MM.1S (cell line): ENCODE measurements at regions not wholly inside any gene's neighbourhood (a gene's known extent, or its start where the extent isn't known, plus 50 kb on each side); places are given as distances from the start of the nearest gene placed in this dataset.

ENCODE experiments used
- DNase-seq: peaks from one replicate; pipeline ENCODE4 v3.0.0-alpha.2; 2015
- H2AFZ ChIP-seq: fragments of 300-600 bp; sonication (generic); 2 replicates; pipeline ENCODE4 v1.6.0; 2016; ENCODE audit warnings: antibody characterized with exemption, low read length
- H3F3A ChIP-seq: fragments of 300-600 bp; sonication (generic); 2 replicates; pipeline ENCODE4 v1.6.1; 2016; ENCODE audit warnings: mild to moderate bottlenecking, antibody characterized with exemption, low read length, moderate library complexity, mixed read lengths; ENCODE audit not compliant: insufficient read depth
- H3K27ac ChIP-seq: fragments of 300-600 bp; sonication (generic); 2 replicates; pipeline ENCODE4 v1.5.1; 2016; ENCODE audit warnings: mild to moderate bottlenecking, low read length
- H3K27me3 ChIP-seq: fragments of 300-600 bp; sonication (generic); replicated peaks from 2 replicates; pipeline ENCODE4 v1.6.0; 2016; ENCODE audit warnings: low read length; ENCODE audit not compliant: insufficient read depth
- H3K36me3 ChIP-seq: fragments of 300-600 bp; sonication (generic); replicated peaks from 2 replicates; pipeline ENCODE4 v1.6.1; 2016; ENCODE audit warnings: mild to moderate bottlenecking, low read length, mixed read lengths; ENCODE audit not compliant: insufficient read depth
- H3K4me1 ChIP-seq: fragments of 300-600 bp; sonication (generic); 2 replicates; pipeline ENCODE4 v1.6.1; 2016; ENCODE audit warnings: low read length, mixed read lengths
- H3K4me2 ChIP-seq: fragments of 300-600 bp; sonication (generic); 2 replicates; pipeline ENCODE4 v1.6.0; 2016; ENCODE audit warnings: low read depth, low read length
- H3K4me3 ChIP-seq: fragments of 300-600 bp; sonication (generic); 2 replicates; pipeline ENCODE4 v1.5.1; 2016; ENCODE audit warnings: low read length, mixed read lengths
- H3K79me2 ChIP-seq: fragments of 300-600 bp; sonication (generic); 2 replicates; pipeline ENCODE4 v1.6.1; 2016; ENCODE audit warnings: mixed run types, low read length, mixed read lengths
- H3K9ac ChIP-seq: fragments of 300-600 bp; sonication (generic); 2 replicates; pipeline ENCODE4 v1.6.1; 2016; ENCODE audit warnings: low read length, mixed read lengths
- H3K9me2 ChIP-seq: fragments of 300-600 bp; sonication (generic); replicated peaks from 2 replicates; pipeline ENCODE4 v1.6.1; 2016; ENCODE audit warnings: mild to moderate bottlenecking, low read length, mixed read lengths; ENCODE audit not compliant: insufficient read depth
- H3K9me3 ChIP-seq: fragments of 300-600 bp; sonication (generic); replicated peaks from 2 replicates; pipeline ENCODE4 v1.6.1; 2016; ENCODE audit warnings: mild to moderate bottlenecking, low read length, mixed read lengths; ENCODE audit not compliant: insufficient read depth
- H4K20me1 ChIP-seq: fragments of 300-600 bp; sonication (generic); 2 replicates; pipeline ENCODE4 v1.6.1; 2016; ENCODE audit warnings: mild to moderate bottlenecking, low read length, moderate library complexity, mixed read lengths; ENCODE audit not compliant: insufficient read depth
- CTCF ChIP-seq: fragments of 300-600 bp; sonication (generic); IDR thresholded peaks from 2 replicates; pipeline ENCODE4 v1.5.1; 2016; ENCODE audit warnings: antibody characterized with exemption, low read length, mixed read lengths
- EZH2 ChIP-seq: fragments of 300-600 bp; sonication (generic); optimal IDR thresholded peaks from 2 replicates; pipeline ENCODE3; 2017; ENCODE audit warnings: low read depth, mild to moderate bottlenecking, antibody characterized with exemption, low read length, mixed read lengths
- EZH2phosphoT487 ChIP-seq: fragments of 300-600 bp; sonication (generic); IDR thresholded peaks from 2 replicates; pipeline ENCODE4 v1.6.1; 2018; ENCODE audit warnings: antibody characterized with exemption, low read length

DNA sequence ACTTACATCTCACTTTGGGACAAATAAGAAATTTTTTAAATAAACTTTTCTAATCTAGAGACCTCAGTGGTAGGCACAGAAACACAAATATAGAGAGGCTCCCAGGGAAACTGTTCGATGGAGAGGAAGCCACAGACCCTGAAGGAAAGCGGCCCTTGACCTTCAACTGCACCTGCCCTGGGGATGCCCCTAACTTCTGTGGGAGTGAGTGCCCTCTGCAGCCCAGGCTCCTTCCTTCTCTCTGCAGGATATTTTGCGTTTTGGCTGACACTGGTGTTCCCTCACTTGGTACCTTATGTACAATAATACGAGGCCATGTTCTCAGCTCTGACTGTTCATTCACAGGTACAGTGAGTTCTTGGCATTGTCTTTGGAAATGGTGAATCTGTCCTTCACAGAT lies 64.8 kb upstream of the MAL start:
- Histone ChIP-seq H3K27me3 (no peaks in the 10 kb centered on the region), H3K4me1 (no peaks in the 10 kb centered on the region), H3K4me3 (no peak overlapping the region), H2AFZ (no peak overlapping the region), H3K79me2 (no peaks in the 10 kb centered on the region), H3K9me3 (no peaks in the 10 kb centered on the region), H3K4me2 (no peak overlapping the region), H3K9me2 (no peaks in the 10 kb centered on the region), H3K9ac (no peak overlapping the region), H3F3A (no peaks in the 10 kb centered on the region), H4K20me1 (no peaks in the 10 kb centered on the region), H3K36me3 (no peaks in the 10 kb centered on the region), H3K27ac (no peak overlapping the region)
- TF ChIP-seq EZH2phosphoT487: no peak
- no peak for TF ChIP-seq CTCF
- TF ChIP-seq EZH2: no peak
- no peak for DNase-seq

DNA sequence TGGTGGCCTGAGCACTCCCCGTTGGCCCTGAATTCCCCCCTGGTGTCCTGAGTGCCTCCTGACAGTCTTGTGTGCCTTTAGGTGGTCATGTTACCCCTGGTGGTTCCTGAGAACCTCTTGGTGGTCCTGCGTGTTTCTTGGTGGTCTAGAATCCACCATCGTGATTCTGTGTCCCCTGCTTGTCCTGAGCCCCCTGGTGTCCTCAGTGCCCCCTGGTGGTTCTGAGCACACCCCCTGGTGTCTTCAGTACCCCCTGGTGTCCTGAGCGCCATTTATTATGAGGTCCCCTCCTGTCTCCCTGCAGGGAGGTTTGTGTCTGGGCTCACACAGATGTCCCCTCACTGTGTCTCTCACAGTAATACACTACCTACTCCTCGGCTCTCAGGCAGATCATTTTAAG lies 61.3 kb upstream of the MAL start:
- DNase-seq: no peak
- no peak overlapping the region for H3K27ac ChIP-seq
- no peaks in the 10 kb centered on the region for H3K4me1 ChIP-seq
- H3K9ac ChIP-seq: no peak overlapping the region
- H3K4me2 ChIP-seq: no peak overlapping the region
- H3F3A ChIP-seq: no peaks in the 10 kb centered on the region
- H3K27me3 ChIP-seq: no peaks in the 10 kb centered on the region
- no peak overlapping the region for H2AFZ ChIP-seq
- H4K20me1 ChIP-seq: no peaks in the 10 kb centered on the region
- no peaks in the 10 kb centered on the region for H3K9me2 ChIP-seq
- no peaks in the 10 kb centered on the region for H3K79me2 ChIP-seq
- no peak for TF ChIP-seq EZH2
- no peak overlapping the region for H3K4me3 ChIP-seq
- H3K9me3 ChIP-seq: no peaks in the 10 kb centered on the region
- H3K36me3 ChIP-seq: no peaks in the 10 kb centered on the region

GRCh38 chr2:94966689-94967088 lies 58.8 kb upstream of the MAL start:
- Histone ChIP-seq H3K27me3 (no peaks in the 10 kb centered on the region), H3F3A (no peaks in the 10 kb centered on the region), H3K4me2 (no peak overlapping the region), H3K9me2 (no peaks in the 10 kb centered on the region), H3K4me1 (no peaks in the 10 kb centered on the region), H4K20me1 (no peaks in the 10 kb centered on the region), H3K4me3 (no peak overlapping the region), H2AFZ (no peak overlapping the region), H3K9me3 (no peaks in the 10 kb centered on the region), H3K27ac (no peak overlapping the region), H3K79me2 (no peaks in the 10 kb centered on the region), H3K36me3 (no peaks in the 10 kb centered on the region), H3K9ac (no peak overlapping the region)
- TF ChIP-seq EZH2 (no peak), CTCF (no peak), EZH2phosphoT487 (no peak)
- no peak for DNase-seq

GRCh38 chr2:94970353-94970752 lies 55.2 kb upstream of the MAL start:
- H3K27me3 ChIP-seq: no peaks in the 10 kb centered on the region

More at GRCh38 chr2:94970353-94970752, 55.2 kb upstream of the MAL start:
- Histone ChIP-seq H3F3A (no peaks in the 10 kb centered on the region), H3K4me2 (no peak overlapping the region), H3K79me2 (no peaks in the 10 kb centered on the region), H3K9ac (no peak overlapping the region), H3K9me3 (no peaks in the 10 kb centered on the region), H3K27ac (no peak overlapping the region), H3K36me3 (no peaks in the 10 kb centered on the region), H4K20me1 (no peaks in the 10 kb centered on the region), H3K4me1 (no peaks in the 10 kb centered on the region), H3K9me2 (no peaks in the 10 kb centered on the region), H3K4me3 (no peak overlapping the region), H2AFZ (no peak overlapping the region)
- TF ChIP-seq CTCF (no peak), EZH2 (no peak), EZH2phosphoT487 (no peak)
- DNase-seq: no peak
